HG02610 (cell line): ENCODE measurements at regions not wholly inside any gene's neighbourhood (a gene's known extent, or its start where the extent isn't known, plus 50 kb on each side); places are given as distances from the start of the nearest gene placed in this dataset.

ENCODE experiments used
- ATAC-seq: cut with Tn5 transposase; IDR thresholded peaks from one replicate; pipeline ENCODE4 v1.9.1; 2021; ENCODE audit warnings: mild to moderate bottlenecking, moderate library complexity; ENCODE audit not compliant: unreplicated experiment

DNA sequence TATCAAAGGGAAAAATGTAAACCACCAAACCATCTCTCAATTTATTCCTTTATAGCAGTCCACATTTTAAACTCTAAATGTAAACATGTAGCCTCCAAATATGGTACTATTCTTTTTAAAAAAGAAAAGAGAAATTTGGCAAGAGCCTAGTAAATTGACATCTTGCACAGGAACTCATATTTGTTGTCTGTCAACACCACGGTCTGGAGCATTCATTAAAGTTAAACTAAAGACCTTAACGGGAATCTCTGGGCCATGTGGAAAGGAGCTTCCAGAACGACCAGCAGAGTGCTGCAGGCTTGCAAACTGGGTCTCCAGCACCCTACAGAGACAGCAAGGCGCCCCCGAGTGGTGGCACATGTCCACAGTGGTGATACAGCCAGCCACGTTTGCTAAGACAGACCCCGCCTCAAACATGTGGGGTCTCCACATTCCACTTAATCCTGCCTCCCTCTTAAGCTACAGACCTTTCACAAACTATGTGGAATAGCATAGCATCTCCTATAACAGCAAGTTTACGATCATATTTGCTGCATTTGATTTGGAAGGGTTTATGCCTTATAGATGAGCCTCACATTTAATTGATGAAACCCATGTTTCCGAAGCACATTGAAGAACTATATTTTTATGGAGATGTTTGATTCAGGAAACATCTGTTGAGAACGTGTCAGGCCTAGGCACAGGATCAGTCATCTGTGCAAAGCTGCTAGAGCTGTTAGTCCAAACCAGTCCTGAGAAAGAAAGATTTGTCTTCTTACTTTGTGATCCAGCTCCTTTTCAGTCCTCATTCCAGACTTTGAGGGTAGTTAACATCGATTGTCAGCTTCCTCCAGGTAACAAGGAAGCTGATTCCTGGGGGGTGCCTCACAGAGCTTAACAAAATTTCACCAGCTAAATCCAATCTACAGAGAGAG lies 96.4 kb upstream of the BACE2 start:
- ATAC-seq: no peak

DNA sequence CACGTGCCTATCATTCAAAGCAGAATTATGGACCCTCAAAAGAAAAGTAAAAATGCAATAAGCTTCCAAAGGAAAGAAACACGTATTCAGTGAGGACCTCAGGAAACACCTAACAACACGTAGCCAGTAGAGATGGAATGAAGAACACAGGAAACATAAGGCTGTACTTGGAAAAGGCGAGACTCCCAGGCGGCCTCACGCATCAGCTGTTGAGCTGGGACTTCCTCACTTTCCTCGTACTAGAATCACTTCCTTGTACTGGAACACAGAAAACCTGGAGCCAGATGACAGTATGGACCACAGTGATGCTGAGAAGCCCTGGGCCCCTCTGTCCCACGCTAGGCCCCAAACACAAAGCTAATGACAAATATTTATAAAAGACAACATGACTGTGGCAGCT lies 94.4 kb upstream of the BACE2 start:
- ATAC-seq: no peak

DNA sequence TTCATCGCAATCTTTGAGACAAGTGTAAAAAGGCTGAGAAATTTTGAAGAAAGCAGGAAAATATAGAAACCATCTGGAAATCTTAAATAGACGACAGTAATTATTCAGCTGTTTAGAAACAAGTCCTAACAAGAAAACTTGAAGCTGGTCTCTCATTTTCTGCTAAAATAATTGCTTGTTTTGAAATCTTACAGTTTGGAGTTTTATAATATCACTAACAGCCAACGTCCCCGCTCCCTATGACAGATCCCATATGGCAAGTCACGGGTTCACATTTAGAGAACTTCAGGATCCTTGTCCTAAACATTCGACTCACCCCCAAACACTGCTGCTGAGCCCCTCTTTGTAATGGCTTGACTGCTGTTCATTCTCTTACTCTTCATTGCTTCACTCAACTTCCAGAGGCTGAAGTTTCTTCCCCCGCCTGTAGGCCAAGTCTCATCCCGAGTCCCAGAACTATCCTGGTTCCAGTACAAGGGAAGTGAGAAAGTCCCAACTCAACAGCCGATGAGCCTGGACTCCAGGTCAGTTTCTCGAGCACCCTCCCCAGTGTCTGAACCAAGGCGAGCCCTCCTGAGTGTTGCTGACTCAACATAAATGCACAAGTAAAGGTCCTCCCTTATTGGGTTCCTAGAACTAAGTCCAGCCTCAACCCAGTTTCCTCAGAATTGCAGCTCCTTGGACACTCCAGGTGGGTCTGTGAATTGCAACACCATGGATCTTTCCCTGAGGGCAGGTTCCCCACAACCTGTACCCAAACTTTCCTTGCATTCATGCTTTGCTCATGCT lies 93.4 kb upstream of the BACE2 start:
- ATAC-seq: no peak

DNA sequence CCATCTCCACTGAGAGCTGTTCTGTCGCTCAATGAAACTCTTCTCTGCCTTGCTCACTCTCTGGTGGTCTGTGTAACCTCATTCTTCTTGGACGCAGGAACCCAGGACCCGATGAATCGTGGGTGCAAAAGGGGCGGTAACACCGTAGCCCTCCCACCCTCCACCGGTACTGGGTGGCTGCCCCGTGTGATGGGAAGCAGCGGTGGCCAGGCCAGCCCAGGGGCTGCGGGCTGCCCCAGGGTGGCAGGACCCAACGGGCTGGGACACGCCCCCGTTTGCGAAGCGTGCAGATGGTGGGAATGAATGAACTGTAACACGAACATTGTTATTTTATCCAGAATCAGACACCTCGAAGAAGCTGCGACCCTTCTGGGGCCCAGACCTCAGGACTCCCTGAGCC lies 92.3 kb upstream of the BACE2 start:
- no peak for ATAC-seq

DNA sequence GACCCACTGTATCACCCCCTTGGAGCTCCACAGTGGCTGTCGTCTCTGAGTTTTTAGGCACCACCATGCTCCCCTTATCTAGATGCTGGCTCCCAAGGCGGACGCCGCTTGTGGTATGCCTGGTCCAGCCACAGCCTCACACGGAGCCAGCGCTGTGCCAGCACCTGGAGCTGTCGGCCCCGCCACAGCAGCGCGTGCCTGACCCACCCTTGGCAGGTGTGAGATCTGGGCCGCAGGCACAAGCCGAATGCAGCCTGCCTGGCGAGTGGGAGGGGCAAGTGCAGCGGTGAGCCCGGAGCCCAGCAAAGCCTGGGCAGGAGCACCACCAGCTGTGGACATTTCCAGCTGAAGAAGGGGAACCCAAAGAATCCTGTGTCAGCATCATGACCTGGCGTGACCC lies 91.9 kb upstream of the BACE2 start:
- no peak for ATAC-seq

DNA sequence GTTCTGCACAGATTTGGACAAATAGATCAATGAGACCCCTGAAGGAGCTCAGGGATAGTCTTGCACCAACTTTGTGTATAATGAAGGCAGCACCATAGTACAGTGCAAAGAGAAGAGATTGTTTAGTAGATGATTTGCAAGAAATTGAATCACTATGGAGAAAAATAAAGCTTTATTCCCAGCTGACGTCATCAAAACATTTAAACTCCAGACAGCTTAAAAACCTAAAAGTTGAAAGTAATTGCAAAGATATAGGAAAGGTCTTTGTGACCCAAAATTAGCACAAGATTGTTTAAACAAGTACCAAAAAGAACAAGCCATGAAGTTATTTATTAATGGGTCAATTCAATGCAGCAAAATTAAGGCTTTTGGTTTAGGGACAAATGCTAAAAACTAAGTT lies 88.8 kb upstream of the BACE2 start:
- ATAC-seq: no peak

DNA sequence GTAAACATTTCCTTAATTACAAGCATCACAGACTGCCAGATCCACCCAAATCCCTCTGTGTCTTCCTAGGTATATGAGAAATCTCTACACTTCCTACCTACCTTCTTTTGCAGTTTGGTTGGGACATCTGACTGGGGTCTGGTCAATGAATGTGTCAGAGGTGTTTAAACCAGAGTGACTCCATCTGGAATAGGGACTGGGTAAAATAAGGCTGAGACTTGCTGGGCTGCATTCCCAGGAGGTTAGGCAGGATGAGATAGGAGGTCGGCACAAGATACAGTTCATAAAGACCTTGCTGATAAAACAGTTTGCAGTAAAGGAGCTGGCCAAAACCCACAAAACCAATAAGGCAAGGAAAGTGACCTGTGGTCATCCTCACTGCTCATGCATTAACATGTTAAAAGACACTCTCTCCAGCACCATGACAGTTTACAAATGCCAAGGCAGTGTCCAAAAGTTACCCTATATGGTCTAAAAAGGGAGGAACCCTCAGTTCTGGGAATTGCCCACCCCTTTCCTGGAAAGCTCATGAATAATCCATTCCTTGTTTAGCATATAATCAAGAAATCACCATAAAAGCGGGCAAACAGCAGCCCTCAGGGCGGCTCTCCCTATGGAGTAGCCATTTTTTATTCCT lies 87.4 kb upstream of the BACE2 start:
- no peak for ATAC-seq

DNA sequence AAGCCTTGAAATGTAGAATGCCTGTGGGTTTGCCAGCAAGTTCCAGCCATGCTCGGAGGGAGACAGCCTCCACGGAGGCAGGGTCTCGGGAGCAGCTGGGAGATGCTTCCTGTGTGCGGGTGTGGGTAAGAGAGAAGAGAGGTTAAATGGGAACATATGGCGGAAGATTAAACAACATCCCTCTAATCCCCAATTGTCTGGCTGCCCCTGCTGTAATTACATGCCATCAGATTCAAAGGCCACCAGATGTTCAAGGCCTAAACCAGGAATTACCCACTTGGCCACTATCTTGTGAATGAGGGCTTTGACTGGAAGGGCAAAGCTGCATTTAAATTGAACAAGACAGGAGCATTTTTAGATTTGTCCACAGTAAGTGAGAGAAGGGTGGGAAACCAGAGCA lies 81.4 kb upstream of the BACE2 start:
- no peak for ATAC-seq

DNA sequence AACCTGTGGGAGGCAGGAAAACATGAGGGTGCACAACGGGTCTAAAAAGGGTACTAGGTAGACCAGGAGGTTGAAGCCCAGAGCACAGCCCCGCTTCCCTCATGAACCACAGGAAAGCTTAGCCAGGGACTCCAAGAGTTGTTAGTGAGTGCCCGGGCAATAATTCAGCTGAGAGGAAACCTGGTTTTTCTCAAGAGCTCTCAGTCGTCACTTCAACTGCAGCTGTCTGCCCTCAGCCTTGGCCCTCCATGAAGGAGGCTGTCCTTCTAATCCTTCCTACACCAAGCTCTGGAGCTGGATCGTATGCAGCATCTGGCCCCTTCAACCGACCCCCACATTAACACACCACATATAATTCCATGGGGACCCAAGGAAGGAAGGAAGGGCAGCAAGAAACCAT lies 77.0 kb upstream of the BACE2 start:
- no peak for ATAC-seq

DNA sequence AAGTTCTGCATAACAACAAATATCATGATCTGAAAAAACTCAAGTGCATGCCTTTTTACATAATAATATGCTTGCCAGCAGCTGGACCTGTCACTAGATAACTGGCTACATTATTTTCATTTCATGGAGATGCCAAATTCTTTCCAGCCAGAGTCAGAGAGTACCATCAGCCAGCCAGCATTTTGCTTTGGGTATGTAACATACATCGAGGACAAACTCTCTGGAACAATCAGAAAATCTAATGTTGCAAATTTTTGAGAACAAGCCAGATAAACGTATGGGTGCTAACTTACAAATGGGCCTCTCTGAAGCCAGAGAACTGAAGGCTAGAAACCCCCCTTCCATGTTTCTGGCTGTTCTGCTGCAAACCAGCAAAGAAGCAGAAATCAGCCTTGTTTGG lies 76.3 kb upstream of the BACE2 start:
- no peak for ATAC-seq

DNA sequence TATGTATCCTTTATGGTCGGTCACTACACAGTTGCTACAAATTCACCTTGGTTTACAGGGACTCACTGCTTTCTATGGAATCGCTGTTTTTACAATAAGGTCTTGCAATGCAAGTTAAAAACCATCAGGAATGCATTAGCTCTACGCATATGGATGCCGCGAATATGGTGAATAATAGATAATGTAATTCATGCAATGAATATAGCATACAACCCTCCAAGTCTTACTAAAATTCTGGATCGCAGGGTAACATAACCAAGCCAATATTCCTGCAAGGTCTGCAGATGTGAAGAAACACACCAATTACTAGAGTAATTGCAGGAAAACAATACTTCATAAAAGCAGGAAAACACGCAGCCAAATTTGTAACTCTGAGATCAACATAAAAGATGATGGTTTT lies 75.6 kb upstream of the BACE2 start:
- ATAC-seq: no peak

DNA sequence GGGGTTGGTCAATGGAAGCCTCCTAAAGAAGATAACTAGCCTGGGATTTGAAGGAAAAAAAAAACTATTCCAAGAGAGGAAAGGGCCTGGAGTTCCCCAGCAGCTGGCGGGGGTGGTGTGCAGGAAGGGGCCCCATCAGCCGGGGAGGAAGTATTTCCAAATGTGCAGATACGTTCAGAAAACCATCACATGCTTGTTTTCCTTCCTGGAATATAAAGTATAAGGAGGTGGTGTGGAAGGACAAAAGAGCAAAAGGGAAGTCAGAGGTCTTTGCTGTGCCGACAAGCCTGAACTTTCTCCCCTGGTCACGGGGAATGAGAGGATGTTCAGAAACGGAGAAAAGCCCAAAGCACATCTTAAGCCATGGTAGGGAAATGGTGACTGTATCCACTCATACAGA lies 72.0 kb upstream of the BACE2 start:
- no peak for ATAC-seq

DNA sequence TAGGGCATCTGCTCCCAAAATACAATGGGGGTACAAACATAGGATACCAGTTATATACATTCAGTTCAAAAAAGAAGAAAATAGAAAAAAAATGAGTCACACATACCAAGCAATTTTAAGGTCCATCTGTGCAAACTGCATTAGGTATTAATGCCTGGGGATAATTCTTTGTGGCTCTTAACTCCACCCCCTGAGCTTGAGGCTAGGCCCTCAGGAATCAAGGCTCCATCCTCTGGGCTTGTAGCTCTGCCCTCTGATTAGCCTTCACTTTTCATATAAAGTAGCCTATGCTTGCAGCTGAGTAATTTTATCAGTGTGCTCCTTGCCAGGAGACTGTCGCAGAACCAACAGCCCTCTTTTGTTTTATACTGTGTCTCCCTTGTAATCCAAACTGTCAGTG lies 69.9 kb upstream of the BACE2 start:
- no peak for ATAC-seq

DNA sequence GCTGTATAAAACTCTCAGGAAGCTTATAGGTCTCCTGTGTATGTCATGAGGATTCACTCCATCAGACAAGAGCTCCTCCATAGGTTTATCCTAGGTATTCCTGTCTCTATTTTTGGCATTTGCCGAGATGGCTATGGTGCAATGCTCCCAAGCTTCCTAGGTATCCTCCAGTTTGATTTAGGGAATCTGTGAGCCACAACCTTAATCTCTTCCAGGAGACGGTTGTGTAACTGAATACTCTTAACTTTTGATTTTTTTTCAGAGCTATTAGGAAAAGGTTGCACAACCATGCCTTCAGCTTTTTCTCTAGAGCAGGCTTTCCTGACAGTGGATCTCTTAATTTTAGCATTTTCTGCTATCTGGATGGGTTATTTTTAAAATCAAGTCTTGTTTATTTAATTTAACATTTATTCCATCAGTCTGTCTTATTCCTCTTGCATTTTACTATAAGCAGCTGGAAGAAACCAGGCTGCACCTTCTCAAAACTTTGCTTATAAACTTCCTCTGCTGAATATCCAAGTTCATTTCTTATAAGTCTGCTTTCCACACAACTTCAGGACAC lies 69.4 kb upstream of the BACE2 start:
- ATAC-seq: no peak

DNA sequence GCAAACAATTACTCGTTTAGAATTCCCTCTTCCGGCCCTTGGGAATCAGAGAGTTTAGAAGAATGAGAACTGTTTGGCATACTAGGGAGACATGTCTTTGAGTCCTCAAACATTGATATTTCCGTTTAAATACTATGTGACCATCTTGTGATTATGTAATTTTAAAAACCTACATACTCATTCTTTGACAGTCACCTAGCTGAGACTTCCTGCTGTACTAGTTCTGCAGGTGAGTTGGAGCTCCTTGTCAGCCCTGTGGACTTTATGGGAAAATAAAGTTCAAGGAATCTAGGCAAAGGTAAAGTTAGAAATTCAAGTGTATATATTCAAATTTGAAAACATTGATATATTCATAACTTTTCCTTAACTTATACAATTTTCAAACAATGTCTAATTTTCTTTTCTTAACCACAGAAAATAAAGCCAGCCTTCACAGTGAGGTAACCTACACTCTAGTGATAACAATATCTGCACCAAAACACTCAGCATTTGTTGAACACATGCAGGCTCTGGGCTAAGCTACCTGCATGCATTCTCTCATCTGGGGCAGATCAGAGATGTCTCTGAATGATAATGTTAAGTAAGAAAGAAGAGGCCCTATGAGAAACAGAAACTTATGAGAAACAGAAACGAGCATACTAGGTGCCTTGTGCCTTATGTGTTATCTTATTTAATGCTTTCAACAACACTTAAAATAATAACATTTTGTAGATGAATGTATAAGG lies 67.0 kb upstream of the BACE2 start:
- ATAC-seq: no peak

DNA sequence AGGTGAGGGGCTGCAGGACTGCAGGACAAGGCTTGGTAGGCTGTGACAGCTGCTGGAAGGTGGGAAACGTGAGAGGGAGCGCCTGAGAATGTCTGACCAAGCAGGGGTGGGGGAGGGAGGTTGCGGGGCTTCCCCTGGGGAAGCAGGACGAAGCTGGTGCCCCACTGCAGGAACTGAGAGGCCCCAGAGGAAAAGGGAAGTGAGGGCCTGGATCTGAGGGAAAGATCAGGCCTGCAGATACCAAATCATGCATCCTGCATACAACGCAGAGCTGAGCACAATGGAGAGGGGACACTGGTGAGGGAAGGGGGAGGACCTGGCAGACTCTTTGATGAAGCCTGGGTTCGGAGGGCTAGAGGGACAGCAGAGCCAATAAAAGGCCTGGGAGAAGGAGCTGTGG lies 65.7 kb upstream of the BACE2 start:
- no peak for ATAC-seq

DNA sequence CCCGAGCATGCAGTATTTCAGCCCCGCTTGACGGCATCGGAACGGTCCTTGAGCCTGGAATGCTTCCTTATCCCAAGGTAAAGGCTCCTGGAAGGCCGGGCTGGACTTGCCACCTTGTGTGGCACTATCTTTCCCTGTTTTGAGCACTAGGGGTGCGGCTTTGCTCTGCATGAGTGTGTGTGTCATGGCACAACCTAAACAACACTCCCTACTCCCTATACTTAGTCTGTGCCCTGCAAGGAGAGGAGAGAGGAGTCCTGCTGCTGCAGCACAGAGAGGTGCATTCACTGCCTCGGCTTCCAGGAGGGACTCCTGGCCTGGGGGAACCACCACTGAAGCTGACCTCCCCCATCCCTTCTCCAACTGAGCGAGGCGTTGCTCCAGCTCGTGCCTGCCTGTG lies 60.4 kb upstream of the BACE2 start:
- ATAC-seq: no peak

DNA sequence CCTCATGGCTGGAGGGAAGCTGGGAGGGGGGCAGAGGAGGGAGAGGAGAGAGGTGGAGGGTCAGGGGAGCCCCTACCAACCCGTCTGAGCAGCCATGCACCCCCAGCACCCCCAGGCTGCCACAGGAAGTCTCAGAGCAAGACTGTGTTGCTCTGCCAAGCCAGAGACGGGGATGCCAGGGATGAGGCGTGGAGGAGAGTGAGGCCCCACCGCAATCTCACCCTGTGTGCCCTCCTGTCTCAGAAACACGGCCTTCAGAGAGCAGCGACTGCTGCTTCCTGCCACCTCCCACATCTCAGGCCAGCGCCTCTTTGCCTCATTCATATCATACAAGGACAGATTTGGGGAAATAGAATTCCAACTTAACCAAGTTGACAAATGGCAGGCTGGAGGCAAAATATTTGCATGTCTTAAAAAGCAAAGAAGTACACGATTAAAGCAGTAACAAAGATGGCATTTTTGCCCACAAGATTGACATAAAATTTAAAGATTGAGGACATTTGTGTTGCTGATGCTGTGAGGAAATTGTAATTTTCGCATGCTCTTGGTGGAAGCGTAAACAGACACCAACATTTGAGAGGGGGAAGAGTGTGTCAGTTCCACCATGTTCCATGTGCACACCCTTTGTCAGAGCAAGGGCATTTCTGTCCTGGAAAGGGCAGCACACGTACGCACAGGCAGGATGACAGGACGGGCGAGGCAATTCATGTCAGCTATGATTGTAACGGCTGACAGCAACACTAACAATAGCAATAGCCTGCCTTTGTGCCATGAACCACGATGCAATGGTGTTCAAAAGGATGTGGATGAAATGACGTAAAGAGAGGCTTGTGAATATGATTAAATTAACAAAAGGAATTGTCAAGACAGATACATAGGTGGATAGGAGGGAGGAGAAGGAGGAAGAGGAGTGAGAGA lies 59.0 kb upstream of the BACE2 start:
- no peak for ATAC-seq

DNA sequence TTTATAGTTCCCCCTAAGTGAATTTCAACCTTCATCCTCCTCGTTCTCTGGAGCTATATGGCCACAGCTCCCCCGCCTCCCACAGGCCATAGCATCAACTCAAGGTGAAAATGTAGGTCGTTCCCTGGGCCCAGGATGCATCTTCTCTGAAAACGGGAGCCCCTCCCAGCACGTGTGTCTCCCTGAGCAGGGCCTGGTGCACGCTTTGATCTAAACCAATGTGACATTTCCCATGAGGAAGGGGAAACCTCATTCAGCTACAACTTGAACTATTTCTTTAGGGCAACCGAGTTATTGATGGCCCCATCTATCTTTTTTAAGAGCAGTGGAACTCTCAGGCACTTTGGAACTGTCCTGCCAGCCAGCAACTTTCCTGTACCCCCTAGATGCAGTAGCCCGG lies 57.8 kb upstream of the BACE2 start:
- no peak for ATAC-seq

DNA sequence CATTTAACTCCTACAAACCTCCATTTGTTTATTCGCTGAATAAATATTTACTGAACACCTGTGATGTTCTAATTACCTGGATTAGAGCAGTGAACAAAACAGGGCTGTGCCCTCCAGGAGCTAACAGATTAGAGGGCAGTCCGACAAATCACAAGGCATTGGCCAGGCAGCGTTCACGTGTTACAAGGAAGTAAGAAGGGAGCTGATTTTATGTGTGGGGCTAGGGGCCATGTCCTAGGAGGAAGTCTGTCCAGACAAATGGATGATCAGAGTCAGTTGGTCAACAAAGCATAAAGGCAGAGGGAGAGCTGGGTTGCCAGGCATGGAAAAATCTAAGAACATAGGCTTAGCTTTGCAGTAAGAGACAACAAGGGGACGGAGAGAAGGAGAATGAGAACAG lies 57.3 kb upstream of the BACE2 start:
- ATAC-seq: no peak
